ENCODE measurements at regions not wholly inside any gene's neighbourhood (a gene's known extent, or its start where the extent isn't known, plus 50 kb on each side); places are given as distances from the start of the nearest gene placed in this dataset.

DNA sequence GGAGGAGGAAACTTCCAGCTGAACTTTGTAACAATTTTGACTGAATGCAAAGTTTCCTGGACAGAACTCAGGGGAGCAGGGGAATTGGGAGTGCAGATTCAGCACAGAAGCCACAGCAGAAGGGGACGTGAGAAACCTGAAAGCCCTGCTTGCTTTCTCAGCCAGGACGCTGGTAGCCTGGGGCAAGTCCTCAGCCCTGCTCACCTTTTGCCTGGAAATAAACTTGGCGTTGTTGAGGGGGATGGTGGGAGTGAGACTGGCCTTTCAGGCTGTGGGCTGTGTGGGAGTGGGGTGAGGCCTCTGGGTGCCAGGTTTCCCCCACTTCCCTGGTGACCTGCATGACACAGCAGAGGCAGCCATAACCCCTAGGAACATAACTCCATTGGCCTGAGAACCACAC lies 238.1 kb upstream of the HS3ST5 start:
- intact Hi-C loops (cut with micrococcal nuclease) = no loop called here
- CTCF ChIA-PET = interaction anchor here (0.7 kb wide), 1 partner anchor 12 kb away, joined by 3 read pairs; no protein-coding TSS in a partner anchor
- no peaks in the 10 kb centered on the region for H3K4me1 Mint-ChIP-seq (ENCODE audit: insufficient read depth, unreplicated experiment)

DNA sequence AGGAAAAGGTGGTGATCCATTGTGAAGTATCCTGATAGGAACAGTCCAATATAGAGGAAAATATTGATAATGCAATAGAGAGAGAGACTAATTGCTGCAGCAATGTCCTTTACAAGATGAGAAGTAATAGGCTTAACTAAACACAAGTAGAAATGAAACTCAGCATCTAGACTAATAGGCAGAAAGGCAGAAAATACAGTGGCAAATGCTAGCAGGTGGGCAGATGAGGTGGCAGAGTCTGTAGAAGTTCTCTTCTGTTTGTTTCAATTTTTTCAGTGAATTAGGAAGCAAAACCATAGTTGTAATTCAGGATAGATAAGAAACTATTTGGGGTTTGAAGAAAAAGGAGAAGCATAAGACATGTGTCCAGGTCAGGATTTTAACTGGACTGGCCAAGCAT lies 236.7 kb upstream of the HS3ST5 start:
- DNase-seq (ENCODE audit: unreplicated experiment) = no peak
- POLR2A ChIA-PET = no interaction called here
- H3K27me3 Mint-ChIP-seq (ENCODE audit: insufficient read depth, unreplicated experiment) = peaks cover 31% of the 10 kb centered on the region
- intact Hi-C loops (cut with micrococcal nuclease) = no loop called here
- CTCF ChIA-PET = no interaction called here
- no TSS peak for BruUV-seq (replicated peaks)
- H3K27ac Mint-ChIP-seq (ENCODE audit: low read depth, unreplicated experiment) = no peak overlapping the region
- no peaks in the 10 kb centered on the region for H3K4me1 Mint-ChIP-seq (ENCODE audit: insufficient read depth, unreplicated experiment)
- no peaks in the 10 kb centered on the region for H3K9me3 Mint-ChIP-seq (ENCODE audit: unreplicated experiment)
- H3K36me3 Mint-ChIP-seq (ENCODE audit: insufficient read depth, unreplicated experiment) = no peaks in the 10 kb centered on the region
- H3K4me3 Mint-ChIP-seq (ENCODE audit: unreplicated experiment) = no peak overlapping the region
- no peak for TF ChIP-seq CTCF (IDR thresholded peaks at IDR 0.05; ENCODE audit: unreplicated experiment)

More for the DNA sequence above, 238.1 kb upstream of the HS3ST5 start:
- Mint-ChIP-seq H3K4me3 (ENCODE audit: unreplicated experiment) (no peak overlapping the region), H3K36me3 (ENCODE audit: insufficient read depth, unreplicated experiment) (no peaks in the 10 kb centered on the region), H3K27me3 (ENCODE audit: insufficient read depth, unreplicated experiment) (peaks cover 45% of the 10 kb centered on the region), H3K27ac (ENCODE audit: low read depth, unreplicated experiment) (no peak overlapping the region), H3K9me3 (ENCODE audit: unreplicated experiment) (no peaks in the 10 kb centered on the region)
- no peak for TF ChIP-seq CTCF (IDR thresholded peaks at IDR 0.05; ENCODE audit: unreplicated experiment)
- POLR2A ChIA-PET = no interaction called here
- no TSS peak for BruUV-seq (replicated peaks)
- no peak for DNase-seq (ENCODE audit: unreplicated experiment)

DNA sequence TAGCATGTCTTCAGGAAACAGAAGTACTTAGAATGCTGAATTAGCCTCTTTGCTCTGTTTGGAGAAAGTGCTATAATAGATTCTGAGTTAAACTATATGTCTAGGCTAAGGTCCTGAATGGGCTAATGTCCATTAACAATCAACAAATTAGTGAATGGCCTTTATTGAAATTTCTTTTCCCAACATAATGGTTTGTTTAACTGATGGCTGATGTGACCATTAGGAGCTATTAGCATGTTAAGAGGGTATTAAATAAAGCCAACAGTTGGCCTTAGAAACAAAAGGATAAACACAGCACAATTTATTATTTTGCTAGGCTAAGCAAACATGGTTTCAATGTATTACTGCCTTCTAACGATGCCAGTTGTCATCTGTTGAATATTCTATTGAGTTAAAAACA lies 234.3 kb upstream of the HS3ST5 start:
- Mint-ChIP-seq H3K36me3 (ENCODE audit: insufficient read depth, unreplicated experiment) (no peaks in the 10 kb centered on the region), H3K9me3 (ENCODE audit: unreplicated experiment) (no peaks in the 10 kb centered on the region), H3K4me1 (ENCODE audit: insufficient read depth, unreplicated experiment) (no peaks in the 10 kb centered on the region), H3K27me3 (ENCODE audit: insufficient read depth, unreplicated experiment) (peaks cover 30% of the 10 kb centered on the region), H3K4me3 (ENCODE audit: unreplicated experiment) (no peak overlapping the region), H3K27ac (ENCODE audit: low read depth, unreplicated experiment) (no peak overlapping the region)
- TF ChIP-seq CTCF (IDR thresholded peaks at IDR 0.05; ENCODE audit: unreplicated experiment) = no peak
- ChIA-PET POLR2A (no interaction called here), CTCF (no interaction called here)
- intact Hi-C loops (cut with micrococcal nuclease) = no loop called here
- DNase-seq (ENCODE audit: unreplicated experiment) = no peak
- no TSS peak for BruUV-seq (replicated peaks)

GRCh38 chr6:114576330-114576729 lies 233.5 kb upstream of the HS3ST5 start:
- Mint-ChIP-seq H3K27ac (ENCODE audit: low read depth, unreplicated experiment) (no peak overlapping the region), H3K9me3 (ENCODE audit: unreplicated experiment) (no peaks in the 10 kb centered on the region), H3K4me3 (ENCODE audit: unreplicated experiment) (no peak overlapping the region), H3K27me3 (ENCODE audit: insufficient read depth, unreplicated experiment) (peaks cover 30% of the 10 kb centered on the region), H3K4me1 (ENCODE audit: insufficient read depth, unreplicated experiment) (no peaks in the 10 kb centered on the region), H3K36me3 (ENCODE audit: insufficient read depth, unreplicated experiment) (no peaks in the 10 kb centered on the region)
- DNase-seq (ENCODE audit: unreplicated experiment) = no peak
- POLR2A ChIA-PET = no interaction called here
- no TSS peak for BruUV-seq (replicated peaks)
- no peak for TF ChIP-seq CTCF (IDR thresholded peaks at IDR 0.05; ENCODE audit: unreplicated experiment)
- CTCF ChIA-PET = interaction anchor here (0.6 kb wide), 1 partner anchor 1280 kb away, joined by 3 read pairs; no protein-coding TSS in a partner anchor
- intact Hi-C loops (cut with micrococcal nuclease) = no loop called here

Data from MCF 10A (cell line).